Smooth muscle cell (in vitro differentiated cells): ENCODE measurements at regions not wholly inside any gene's neighbourhood (a gene's known extent, or its start where the extent isn't known, plus 50 kb on each side); places are given as distances from the start of the nearest gene placed in this dataset.
A peak's percentile ranks its signal among the peaks of the same experiment; 100 is the strongest.

Source experiments
- DNase-seq: peaks from one replicate; lab custom pipeline; 2025; ENCODE audit not compliant: unreplicated experiment; lab: John Stamatoyannopoulos, UW
- H2AFZ ChIP-seq: fragments of 200-600 bp; sonication (generic); 2 replicates; pipeline ENCODE4 v1.6.0; 2016; ENCODE audit warnings: antibody characterized with exemption, low read depth, mild to moderate bottlenecking
- H3F3A ChIP-seq: fragments of 200-600 bp; sonication (generic); 2 replicates; pipeline ENCODE4 v1.6.0; 2017; ENCODE audit warnings: antibody characterized with exemption, low read depth
- H3K27ac ChIP-seq: fragments of 200-600 bp; sonication (generic); 2 replicates; pipeline ENCODE4 v1.5.1; 2016; ENCODE audit warnings: low read depth, mild to moderate bottlenecking
- H3K27me3 ChIP-seq: fragments of 200-600 bp; sonication (generic); 2 replicates; pipeline ENCODE4 v1.6.1; 2016; ENCODE audit warnings: low read depth, mild to moderate bottlenecking
- H3K36me3 ChIP-seq: fragments of 200-600 bp; sonication (generic); 2 replicates; pipeline ENCODE4 v1.5.1; 2016; ENCODE audit warnings: low read depth
- H3K4me1 ChIP-seq: fragments of 200-600 bp; sonication (generic); 2 replicates; pipeline ENCODE4 v1.5.1; 2016; ENCODE audit warnings: low read depth
- H3K4me2 ChIP-seq: fragments of 200-600 bp; sonication (generic); 2 replicates; pipeline ENCODE4 v1.6.0; 2016; ENCODE audit warnings: mild to moderate bottlenecking
- H3K4me3 ChIP-seq: fragments of 200-600 bp; sonication (generic); 2 replicates; pipeline ENCODE4 v1.5.1; 2016; ENCODE audit warnings: mild to moderate bottlenecking
- H3K79me2 ChIP-seq: fragments of 200-600 bp; sonication (generic); 2 replicates; pipeline ENCODE4 v1.6.0; 2016; ENCODE audit warnings: low read depth, mild to moderate bottlenecking
- H3K9ac ChIP-seq: fragments of 200-600 bp; sonication (generic); 2 replicates; pipeline ENCODE4 v1.6.0; 2016; ENCODE audit warnings: low read depth
- H3K9me3 ChIP-seq: fragments of 200-600 bp; sonication (generic); replicated peaks from 2 replicates; pipeline ENCODE4 v1.5.1; 2016; ENCODE audit warnings: low read depth
- H4K20me1 ChIP-seq: fragments of 200-600 bp; sonication (generic); 2 replicates; pipeline ENCODE4 v1.6.0; 2016; ENCODE audit warnings: low read depth
- CTCF ChIP-seq: fragments of 200-600 bp; sonication (generic); IDR thresholded peaks from 2 replicates; pipeline ENCODE4 v1.5.1; 2017; ENCODE audit warnings: borderline replicate concordance, mild to moderate bottlenecking, antibody characterized with exemption; ENCODE audit not compliant: insufficient read depth, poor library complexity, severe bottlenecking
- whole genome bisulfite sequencing: methylation state at CpG from one replicate; pipeline ENCODE4 v1.1.7; 2016; ENCODE audit warnings: low lambda C conversion rate; 5-methylcytosine and 5-hydroxymethylcytosine counted together

DNA sequence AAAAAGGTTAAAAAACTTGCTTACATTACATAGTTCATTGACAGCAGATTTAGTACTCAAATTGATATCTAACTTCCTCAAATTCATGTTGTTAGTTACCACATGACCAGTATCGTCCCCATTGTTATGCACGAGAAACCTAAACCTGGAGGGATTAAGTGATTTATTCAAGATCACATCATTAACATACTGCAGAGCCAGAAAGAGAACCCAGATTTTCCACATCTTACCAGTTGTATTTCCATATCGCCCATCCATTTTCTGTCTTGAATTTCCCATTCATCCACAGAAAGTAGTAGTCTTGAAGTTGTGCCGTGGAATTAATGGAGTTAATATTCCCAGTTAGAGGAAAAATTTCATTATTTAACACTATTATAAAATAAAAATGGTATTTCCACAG lies 512.0 kb downstream of the METTL4 start:
- Histone ChIP-seq H3K27ac (no peak overlapping the region), H3K36me3 (no peaks in the 10 kb centered on the region), H2AFZ (no peak overlapping the region), H3K27me3 (no peaks in the 10 kb centered on the region), H3K79me2 (no peaks in the 10 kb centered on the region), H3K9me3 (peaks cover 7% of the 10 kb centered on the region), H3F3A (no peaks in the 10 kb centered on the region), H3K4me2 (no peak overlapping the region), H3K9ac (no peak overlapping the region), H3K4me1 (no peaks in the 10 kb centered on the region), H4K20me1 (no peaks in the 10 kb centered on the region), H3K4me3 (no peak overlapping the region)
- DNase-seq: no peak
- 82% methylated on average over 4 of the region's 4 CpGs for WGBS
- TF ChIP-seq CTCF: no peak

DNA sequence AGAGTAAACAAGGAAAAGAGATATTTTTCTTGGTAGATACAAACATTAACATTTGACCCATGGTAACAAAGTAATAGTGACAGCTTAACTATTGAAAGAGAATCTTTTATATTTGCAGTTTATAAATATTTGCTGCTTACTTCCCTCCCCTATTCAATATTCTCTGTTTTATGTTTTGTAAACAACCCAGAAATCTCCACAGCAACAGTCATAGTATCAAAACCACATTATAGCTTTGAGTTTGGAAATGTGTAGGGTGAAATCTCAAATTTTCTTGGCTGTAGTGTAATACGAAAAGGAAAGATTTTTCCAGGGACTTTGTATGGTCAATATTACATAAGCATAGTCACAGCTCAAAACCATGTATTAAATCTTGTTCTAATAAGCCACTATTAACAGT lies 511.2 kb downstream of the METTL4 start:
- TF ChIP-seq CTCF: no peak
- 81% methylated on average over 1 of the region's 1 CpG for WGBS

DNA sequence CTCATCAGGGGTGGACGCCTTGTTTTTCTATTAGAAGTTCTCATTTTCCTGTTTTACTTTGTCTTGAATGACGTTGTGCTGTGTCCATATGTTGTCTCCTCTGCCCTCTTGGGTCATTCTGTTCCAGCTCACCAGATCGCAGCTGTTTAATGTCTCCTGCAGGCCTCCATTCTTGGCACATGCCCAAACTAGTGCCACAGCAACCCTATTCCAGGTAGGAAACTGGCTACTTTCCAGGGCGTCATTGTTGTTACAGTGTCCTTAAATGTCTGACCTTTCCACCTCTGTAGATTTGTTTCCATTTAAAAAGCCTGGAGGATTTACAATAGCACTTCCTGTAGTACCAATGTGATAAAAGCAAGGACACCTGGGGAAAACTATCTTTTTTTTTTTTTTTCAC lies 500.7 kb downstream of the METTL4 start:
- H3F3A ChIP-seq: no peaks in the 10 kb centered on the region
- H3K9ac ChIP-seq: no peak overlapping the region
- H4K20me1 ChIP-seq: no peaks in the 10 kb centered on the region
- WGBS: 91% methylated on average over 4 of the region's 4 CpGs
- no peaks in the 10 kb centered on the region for H3K4me1 ChIP-seq
- no peak overlapping the region for H2AFZ ChIP-seq
- no peak for TF ChIP-seq CTCF
- no peaks in the 10 kb centered on the region for H3K27me3 ChIP-seq
- H3K4me2 ChIP-seq: no peak overlapping the region
- DNase-seq: no peak
- H3K27ac ChIP-seq: no peak overlapping the region
- H3K79me2 ChIP-seq: no peaks in the 10 kb centered on the region
- H3K9me3 ChIP-seq: no peaks in the 10 kb centered on the region
- H3K36me3 ChIP-seq: no peaks in the 10 kb centered on the region
- no peak overlapping the region for H3K4me3 ChIP-seq

More for the DNA sequence above, 511.2 kb downstream of the METTL4 start:
- DNase-seq: no peak
- Histone ChIP-seq H2AFZ (no peak overlapping the region), H4K20me1 (no peaks in the 10 kb centered on the region), H3F3A (no peaks in the 10 kb centered on the region), H3K79me2 (no peaks in the 10 kb centered on the region), H3K9ac (no peak overlapping the region), H3K9me3 (peaks cover 7% of the 10 kb centered on the region), H3K4me3 (no peak overlapping the region), H3K4me1 (no peaks in the 10 kb centered on the region), H3K27me3 (no peaks in the 10 kb centered on the region), H3K4me2 (no peak overlapping the region), H3K36me3 (no peaks in the 10 kb centered on the region), H3K27ac (no peak overlapping the region)

DNA sequence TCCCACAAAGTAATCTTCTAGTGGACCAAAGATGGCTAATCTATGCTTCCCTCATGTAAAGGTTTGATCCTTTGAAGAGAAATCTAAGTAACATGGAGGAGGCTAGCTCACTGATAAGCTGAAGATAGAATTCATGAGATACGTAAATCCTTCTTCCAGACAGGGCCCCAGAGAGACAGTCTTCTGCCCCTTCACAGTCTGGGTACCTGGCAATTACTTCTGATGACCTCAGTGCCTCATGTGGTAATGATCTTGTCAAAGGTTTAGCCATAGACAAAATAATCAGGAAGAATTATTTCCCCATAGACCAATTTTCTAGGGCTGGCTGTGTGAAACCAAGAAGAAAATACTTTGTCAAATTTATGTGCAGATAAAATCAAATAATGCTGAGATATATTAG lies 495.8 kb downstream of the METTL4 start:
- Histone ChIP-seq H3F3A (no peaks in the 10 kb centered on the region), H3K4me2 (no peak overlapping the region), H3K27ac (peak overlapping the region; percentile 30), H3K79me2 (no peaks in the 10 kb centered on the region), H3K4me1 (no peaks in the 10 kb centered on the region), H3K27me3 (no peaks in the 10 kb centered on the region), H3K9ac (no peak overlapping the region), H3K9me3 (no peaks in the 10 kb centered on the region), H3K36me3 (no peaks in the 10 kb centered on the region), H4K20me1 (no peaks in the 10 kb centered on the region), H3K4me3 (no peak overlapping the region), H2AFZ (peak overlapping the region; percentile 28)
- 40% methylated on average over 1 of the region's 1 CpG for WGBS
- DNase-seq: no peak
- no peak for TF ChIP-seq CTCF
